ENCODE measurements at regions not wholly inside any gene's neighbourhood (a gene's known extent, or its start where the extent isn't known, plus 50 kb on each side); places are given as distances from the start of the nearest gene placed in this dataset.
"Not testable (repeated sequence)": the region's sequence is repeated elsewhere in the genome, so short reads cannot be mapped to it uniquely, and the experiment has no call there.

DNA sequence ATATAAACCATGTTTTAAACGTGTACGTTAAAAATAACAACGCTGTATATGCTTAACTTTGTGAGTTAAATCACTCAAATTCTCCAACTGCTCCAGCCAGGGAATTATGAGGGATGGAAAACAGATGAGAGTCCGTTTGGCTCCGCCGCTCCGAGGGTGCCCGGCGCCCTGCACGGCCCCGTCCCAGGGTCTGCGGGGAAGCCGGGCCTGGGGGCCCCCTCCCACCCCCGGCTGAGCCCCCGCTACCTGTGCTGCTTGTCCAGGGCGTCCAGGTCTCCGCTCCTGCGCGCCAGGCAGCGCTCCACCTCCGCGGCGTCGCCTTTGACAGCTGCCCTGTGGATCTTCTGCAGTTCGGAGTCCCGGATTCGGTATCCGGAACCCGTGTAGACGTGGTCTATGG is 415.5 kb downstream of the FOXD4L4 start:
- DNase-seq (ENCODE audit: low read depth): not testable (repeated sequence)

DNA sequence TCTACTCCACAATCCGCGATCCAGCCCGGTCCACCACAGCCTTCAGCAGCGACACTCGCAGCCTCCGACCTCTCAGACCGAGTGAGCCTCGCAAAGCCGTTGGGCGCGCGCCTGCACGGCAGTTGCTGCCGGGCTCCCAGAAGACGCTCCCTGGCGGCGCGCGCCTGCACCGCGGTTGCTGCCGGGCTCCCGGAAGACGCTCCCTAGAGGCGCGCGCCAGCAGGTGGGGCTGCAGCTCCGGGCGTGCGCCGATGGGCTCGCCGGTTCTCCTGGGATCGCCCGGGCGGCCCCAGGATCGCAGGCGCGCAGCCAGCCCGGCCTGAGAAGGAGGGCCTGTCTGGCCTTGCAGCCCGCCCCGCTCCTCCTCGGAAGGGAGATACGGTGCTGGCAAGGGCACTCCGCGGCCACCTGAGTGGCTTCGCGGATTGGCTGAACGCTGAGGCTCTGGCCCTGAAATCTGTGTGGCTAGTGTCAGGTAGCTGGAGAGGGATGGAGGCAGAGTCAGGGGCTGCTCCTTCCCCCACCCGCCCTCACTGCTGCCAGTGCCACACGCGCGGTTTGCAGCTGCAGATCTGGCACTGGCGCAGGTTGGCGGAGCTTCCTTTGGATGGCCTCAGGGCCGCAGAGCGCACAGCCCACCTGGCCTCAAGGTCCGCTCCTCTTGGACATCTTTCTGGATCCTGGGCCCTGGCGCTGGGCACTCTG is 416.2 kb downstream of the FOXD4L4 start:
- not testable (repeated sequence) for DNase-seq (ENCODE audit: low read depth)

DNA sequence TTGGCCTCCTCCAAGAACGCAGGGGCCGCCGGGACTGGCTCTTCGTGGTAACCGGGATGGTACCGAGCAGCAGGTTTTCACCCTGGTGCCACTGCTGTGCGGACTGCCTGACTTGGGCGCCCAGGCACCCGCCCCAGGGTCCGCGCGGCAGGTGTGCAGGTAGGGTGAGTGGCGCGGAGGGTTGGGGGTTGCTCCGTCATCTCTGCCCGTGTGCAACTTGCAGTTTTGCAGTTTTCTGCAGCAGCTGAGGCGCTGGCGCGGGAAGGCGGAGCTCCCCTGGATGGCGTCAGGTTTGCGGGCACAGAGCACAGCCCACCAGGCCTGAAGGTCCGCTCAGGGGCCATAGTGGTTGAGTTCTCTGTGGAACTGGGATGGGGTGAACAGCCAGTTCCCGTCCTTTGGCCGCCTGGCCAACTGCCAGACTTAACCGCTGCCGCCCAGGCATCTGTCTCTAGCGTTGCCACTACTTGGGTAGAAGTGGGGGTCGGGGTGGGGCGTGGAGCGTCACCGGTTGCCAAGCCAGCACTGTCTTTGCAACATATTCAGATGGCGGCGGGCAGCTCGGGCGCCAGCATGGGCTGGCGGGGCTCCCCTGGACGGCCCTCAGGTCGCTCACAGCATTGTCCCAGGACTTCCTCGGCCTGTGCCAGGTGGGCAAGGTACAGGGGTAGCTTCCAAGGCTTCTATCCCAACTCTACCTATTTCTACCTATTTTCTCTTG is 417.2 kb downstream of the FOXD4L4 start:
- DNase-seq (ENCODE audit: low read depth): not testable (repeated sequence)

DNA sequence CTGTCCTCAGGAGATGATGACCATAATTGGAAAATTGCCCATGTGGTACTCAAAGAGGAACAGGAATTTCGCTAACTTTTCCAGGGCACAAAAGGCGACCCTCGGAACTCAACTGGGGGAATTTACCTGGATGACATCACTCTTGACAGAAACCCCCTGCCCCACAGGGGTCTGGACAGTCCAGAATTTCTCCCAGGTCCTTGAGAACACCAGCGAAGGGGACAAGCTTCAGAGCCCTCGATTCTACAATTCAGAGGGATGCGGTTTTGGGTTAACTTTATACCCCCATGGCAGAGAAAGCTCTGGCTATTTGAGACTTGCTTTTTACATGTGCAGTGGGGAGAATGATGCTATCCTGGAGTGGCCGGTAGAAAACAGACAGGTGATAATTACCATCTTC is 445.4 kb downstream of the FOXD4L4 start:
- DNase-seq (ENCODE audit: low read depth): not testable (repeated sequence)

- DNase-seq (ENCODE audit: low read depth): not testable (repeated sequence)
These were observed 446.7 kb downstream of the FOXD4L4 start for GRCh38 chr9:66183648-66184047.

DNA sequence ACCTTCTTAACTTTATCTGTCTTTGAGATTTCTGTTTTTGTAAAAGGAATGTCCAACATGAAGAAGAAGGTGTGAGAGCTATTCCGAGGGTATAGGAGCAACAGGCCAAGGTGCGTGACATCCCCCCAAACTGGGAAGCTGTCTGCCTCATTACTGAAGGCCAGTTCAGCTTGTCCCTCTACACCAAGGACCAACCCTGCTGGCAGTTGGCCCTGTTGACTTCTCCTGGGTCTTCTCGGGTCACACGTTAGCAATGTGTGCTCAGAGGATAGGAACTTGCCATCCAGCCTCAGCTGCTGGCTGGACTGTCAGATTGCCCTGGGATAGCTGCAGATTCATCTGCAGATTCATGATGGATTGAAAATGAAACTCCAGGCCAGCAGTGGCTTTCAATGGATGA is 460.3 kb downstream of the FOXD4L4 start:
- DNase-seq (ENCODE audit: low read depth): not testable (repeated sequence)

DNA sequence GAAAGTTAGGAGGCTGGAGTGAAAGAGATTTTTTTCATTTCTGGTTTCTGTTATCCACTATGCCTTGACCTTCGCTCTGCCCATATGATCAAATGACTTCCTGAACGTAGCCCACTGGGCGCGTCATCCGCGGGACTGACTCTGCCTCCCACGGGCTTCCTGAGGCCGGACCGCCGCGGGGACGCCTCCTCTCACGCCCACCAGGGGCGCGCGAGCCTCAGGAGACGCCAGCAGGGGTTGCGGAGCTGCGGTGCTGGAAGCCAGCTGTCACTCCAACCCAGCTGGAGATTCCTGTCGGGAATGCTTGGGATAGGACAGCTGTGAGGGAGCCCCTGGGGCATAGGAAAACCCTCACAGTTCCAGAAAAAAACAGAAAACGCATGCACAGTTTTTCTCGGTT is 461.5 kb downstream of the FOXD4L4 start:
- not testable (repeated sequence) for DNase-seq (ENCODE audit: low read depth)

DNA sequence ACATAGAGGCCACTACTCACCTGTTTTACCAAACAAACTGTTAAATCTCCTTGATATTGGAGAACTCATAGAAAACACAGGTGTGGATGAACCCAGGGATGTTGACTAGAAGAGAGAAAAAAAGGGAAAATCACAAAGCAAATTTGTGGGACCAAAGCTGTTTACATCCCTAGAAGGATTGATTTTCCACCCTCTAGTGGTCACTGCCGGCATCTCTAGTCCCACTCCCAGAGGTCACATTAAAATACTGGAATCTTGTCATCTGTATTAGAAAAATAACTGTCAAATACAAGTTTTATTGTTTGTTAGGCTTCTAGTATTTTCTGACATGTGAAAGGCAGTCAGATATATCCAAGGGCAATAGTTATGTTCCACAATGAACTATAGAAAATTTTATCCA is 469.7 kb downstream of the FOXD4L4 start:
- not testable (repeated sequence) for DNase-seq (ENCODE audit: low read depth)

- not testable (repeated sequence) for DNase-seq (ENCODE audit: low read depth)
These were observed 471.0 kb downstream of the FOXD4L4 start for GRCh38 chr9:66207914-66208313.

DNA sequence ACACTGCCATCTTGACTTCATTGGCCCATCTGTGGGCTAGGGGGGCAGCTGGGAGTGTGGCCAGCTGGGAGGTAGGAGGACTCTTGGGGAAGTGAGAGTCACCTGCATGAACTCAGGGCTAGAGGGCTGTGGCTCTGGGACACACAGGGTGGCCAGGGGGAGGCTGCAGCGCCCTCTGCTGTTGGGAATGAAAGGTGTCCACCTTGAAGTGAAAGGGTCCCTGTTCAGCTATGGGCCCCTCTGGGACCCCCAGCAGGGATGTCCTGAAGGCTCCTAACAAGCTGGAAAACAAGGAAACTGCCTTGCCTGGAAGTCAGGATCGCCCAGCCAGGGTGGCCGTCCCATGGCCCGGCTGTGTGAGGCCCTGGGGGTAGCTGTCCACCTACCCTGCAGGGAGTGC is 507.8 kb downstream of the FOXD4L4 start:
- not testable (repeated sequence) for DNase-seq (ENCODE audit: low read depth)

DNA sequence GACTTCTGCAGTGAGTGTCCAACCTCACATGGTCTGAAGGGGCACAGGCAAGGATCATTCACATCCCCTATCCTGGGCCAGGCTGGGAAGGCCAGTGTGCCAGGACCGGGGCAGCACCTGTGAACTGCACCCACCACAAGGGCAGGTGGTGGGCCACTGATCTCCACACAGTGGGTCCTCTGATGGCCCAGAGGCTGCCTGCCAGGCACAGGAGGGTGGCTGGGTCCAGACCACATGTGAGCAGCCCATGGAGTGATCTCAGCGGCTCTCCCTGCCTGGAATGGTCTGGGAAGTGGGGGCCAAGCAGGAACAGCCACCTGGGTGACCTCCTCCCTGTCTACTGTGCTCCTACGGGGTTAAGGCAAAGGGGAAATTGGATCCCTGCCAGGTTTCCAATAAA is 508.5 kb downstream of the FOXD4L4 start:
- not testable (repeated sequence) for DNase-seq (ENCODE audit: low read depth)

- not testable (repeated sequence) for DNase-seq (ENCODE audit: low read depth)
These were observed 520.6 kb downstream of the FOXD4L4 start for GRCh38 chr9:66257581-66257980.

DNA sequence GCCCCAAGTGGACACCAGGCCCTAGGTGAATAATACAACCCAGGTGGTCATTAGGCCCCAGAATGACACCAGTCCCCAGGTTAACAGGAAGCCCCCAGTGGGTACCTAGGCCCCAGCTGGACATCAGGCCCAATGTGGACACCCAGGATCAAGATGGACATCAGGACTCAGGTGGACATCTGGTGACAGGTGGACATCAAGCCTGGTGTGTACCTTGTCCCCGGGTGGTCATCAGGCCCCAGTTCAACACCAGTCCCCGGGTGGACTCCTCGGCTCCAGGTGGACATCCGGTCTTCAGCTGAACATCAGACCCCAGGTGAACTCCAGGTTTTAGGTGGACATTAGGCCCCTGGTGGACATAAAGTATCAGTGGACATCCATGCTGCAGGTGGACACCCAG is 524.6 kb downstream of the FOXD4L4 start:
- not testable (repeated sequence) for DNase-seq (ENCODE audit: low read depth)

GRCh38 chr9:66263621-66264020 is 526.7 kb downstream of the FOXD4L4 start:
- DNase-seq (ENCODE audit: low read depth): not testable (repeated sequence)

DNA sequence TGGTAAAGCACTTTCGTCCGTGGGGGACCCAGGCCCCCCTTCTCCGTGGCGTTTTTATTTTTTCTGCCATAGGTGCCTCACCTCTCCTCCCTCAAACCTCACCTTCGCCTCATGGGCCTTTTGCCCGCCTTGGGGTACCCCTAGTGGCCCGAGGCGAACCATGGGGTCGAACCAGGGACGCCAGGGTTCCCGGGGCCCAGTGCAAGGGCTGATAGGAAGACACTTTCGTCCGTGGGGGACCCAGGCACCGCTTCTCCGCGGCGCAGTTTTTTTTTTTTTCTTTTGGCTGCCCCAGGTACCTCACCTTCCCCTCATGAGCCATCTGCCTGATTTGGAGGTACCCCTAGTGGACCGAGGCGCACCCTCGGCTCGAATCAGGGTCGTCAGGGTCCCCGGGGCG is 527.8 kb downstream of the FOXD4L4 start:
- DNase-seq (ENCODE audit: low read depth): not testable (repeated sequence)

DNA sequence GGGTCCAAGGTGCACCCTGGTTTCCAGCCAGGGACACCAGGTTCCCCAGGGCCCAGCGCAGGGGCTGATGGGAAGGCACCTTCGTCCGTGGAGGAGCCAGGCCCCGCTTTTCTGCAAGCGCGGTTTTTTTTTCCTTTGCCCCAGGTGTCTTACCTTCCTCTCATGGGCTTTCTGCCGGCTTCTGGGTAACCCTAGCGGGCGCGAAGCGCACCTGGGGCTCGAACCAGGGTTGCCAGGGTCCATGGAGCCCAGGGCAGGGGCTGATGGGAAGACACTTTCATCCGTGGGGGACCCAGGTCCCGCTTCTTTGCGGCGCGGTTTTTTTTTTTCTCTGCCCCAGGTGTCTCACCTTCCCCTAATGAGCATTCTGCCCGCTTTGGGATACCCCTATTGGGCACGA is 529.3 kb downstream of the FOXD4L4 start:
- DNase-seq (ENCODE audit: low read depth): not testable (repeated sequence)

- DNase-seq (ENCODE audit: low read depth): not testable (repeated sequence)
These were observed 530.0 kb downstream of the FOXD4L4 start for GRCh38 chr9:66266856-66267430.

- not testable (repeated sequence) for DNase-seq (ENCODE audit: low read depth)
These were observed 530.7 kb downstream of the FOXD4L4 start for GRCh38 chr9:66267684-66268083.

DNA sequence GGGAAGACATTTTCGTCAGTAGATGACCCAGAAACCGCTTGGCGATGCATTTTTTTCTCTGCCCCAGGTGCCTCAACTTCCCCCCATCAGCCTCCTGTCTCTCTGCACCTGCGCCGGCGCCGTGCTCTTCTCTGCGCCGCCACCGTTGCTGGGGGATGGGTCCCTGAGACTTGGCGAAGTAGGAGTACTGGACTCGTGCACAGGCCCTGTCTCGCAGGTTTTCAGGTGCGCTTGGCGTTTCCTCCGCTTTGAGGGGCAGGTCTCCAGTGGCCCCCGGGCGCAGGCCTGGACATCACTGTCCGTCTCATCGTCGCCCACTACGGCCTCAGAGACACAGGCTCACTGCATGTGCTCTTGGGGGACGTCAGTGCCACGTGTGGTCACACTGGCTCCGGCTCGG is 532.1 kb downstream of the FOXD4L4 start:
- not testable (repeated sequence) for DNase-seq (ENCODE audit: low read depth)

DNA sequence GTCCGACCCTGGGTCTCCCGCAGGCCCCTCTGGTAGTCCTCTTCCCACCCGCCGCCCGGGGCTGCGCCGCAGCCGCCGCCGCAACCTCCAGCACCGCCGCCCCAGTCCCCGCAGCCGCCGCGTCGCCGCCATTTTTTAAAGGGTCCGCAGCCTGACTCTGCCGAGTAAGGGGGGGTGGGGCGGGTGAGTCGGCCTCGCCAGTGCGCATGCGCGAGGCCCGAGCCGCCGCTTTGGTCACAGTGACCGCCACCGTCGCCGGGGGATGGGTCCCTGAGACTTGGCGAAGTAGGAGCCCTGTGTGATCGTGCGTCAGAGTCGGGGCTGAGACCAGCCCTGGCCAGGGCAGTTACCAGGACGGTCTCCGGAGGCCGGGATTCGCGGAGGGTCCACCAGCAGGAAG is 532.8 kb downstream of the FOXD4L4 start:
- DNase-seq (ENCODE audit: low read depth): peak; percentile 16

GRCh38 chr9:66278809-66279208 is 541.9 kb downstream of the FOXD4L4 start:
- not testable (repeated sequence) for DNase-seq (ENCODE audit: low read depth)
